Smooth muscle cell of the brain vasculature (primary cell): ENCODE measurements at regions not wholly inside any gene's neighbourhood (a gene's known extent, or its start where the extent isn't known, plus 50 kb on each side); places are given as distances from the start of the nearest gene placed in this dataset.
"Not testable (repeated sequence)": the region's sequence is repeated elsewhere in the genome, so short reads cannot be mapped to it uniquely, and the experiment has no call there.

ENCODE experiments used
- DNase-seq: peaks from one replicate; pipeline ENCODE4 v3.0.0-alpha.2; 2012; ENCODE audit warnings: low read depth, low spot score

DNA sequence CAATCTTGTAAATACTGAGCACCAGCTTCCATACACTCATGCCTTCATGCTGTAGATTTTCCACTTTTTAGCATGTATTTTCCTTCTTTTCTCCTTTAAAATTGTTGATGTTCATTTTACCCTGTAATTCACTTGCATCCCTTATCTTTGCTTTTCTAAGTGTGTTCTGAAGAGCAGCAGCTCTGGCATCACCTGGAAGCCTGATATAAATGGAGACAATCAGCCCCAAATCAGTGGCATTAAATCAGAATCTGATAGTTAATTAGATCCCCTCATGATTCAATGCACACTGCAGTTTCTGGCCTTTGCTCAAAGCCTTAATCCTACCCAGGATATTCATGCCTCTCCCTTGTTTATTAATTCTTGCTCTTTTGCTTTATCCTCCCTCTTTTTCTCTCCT, 942.4 kb downstream of the XPNPEP1 start:
- no peak for DNase-seq

DNA sequence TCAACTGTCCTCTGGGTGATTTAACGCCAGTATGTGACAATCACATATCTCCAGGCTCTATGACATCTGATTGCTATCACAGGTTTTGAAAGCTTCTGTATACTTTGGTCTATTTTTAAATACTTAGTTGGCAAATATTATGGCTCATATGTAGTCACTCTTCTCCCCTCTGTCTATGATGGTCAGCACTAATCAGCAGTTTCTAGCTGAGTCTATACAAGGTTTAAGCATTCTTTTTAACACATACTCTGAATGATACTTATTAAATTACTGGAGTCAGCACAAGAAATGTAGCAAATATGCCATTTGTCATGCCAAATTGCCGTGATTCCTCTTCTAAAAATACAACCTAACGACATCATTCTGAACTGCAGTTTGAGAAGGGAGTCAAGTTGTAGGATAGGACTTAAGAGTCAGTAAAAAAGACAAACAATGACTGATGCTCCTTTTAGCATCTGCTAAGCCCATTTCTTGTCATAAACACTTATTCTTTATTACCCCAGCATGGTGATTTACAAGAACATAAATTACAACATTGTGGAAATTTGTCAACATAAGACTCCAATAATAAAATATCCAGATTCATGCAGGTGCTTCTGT, 947.8 kb downstream of the XPNPEP1 start:
- DNase-seq = no peak

DNA sequence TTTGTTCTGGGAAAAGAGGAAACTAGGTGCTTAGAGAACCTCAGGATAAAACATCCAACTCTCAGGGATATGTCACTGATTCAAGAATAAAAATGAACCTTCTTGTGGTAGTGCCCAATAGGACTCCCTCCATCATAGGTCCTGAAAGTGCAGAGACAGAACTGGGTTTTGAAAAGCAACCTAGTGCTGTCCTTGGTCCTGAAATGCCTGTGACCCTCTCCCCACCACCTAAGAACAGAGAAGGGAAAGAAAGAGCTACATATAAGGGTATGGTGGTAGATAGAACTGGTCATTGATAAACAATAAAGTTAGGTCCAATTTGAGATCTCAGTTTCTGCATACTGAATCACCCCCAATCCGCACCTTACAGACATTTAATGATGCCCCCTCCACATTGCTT, 953.3 kb downstream of the XPNPEP1 start:
- no peak for DNase-seq

- no peak for DNase-seq
Measured at GRCh38 chr10:108966411-108966810, 956.9 kb downstream of the XPNPEP1 start.

- DNase-seq = no peak
Measured at GRCh38 chr10:108966005-108966404, 957.3 kb downstream of the XPNPEP1 start.

DNA sequence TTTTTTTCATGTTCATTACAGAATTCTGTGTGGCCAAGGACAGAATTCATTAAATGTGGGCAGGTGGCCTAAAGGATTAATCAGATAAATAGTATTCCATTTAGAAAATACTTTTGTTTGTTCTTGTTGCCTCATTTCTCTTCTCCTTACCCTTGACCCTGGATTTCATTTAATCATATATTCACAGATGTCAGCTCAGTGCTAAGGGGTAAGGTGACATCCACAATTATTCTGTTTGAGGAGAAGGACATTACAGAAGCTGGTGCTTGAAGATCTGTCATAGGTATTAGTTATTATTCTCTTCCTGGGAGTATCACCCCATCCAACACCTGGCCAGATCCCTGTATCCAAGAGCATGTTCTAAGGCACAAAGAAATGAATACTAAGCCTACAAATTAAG, 961.1 kb downstream of the XPNPEP1 start:
- no peak for DNase-seq

- DNase-seq = no peak
Measured at GRCh38 chr10:108957681-108958080, 965.6 kb downstream of the XPNPEP1 start.

DNA sequence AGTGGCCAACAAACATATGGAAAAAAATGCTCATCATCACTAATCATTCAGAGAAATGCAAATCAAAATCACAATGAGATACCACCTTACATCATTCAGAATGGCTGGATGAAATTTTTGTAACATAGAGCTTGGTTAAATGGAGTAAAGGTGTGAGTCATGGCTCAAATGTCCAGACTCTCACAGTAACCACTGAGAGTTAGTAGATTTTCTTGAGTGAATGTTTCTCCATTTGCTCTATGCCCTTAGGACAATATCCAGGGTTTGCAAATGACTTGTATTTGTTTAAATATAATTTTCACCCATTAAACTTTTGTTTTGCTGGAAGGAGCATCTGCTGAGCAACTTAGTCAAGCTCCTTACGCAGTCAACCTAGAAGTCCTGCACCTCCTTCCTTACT, 967.2 kb downstream of the XPNPEP1 start:
- DNase-seq = no peak

GRCh38 chr10:108920029-108920428, 1003.3 kb downstream of the XPNPEP1 start:
- DNase-seq = not testable (repeated sequence)

DNA sequence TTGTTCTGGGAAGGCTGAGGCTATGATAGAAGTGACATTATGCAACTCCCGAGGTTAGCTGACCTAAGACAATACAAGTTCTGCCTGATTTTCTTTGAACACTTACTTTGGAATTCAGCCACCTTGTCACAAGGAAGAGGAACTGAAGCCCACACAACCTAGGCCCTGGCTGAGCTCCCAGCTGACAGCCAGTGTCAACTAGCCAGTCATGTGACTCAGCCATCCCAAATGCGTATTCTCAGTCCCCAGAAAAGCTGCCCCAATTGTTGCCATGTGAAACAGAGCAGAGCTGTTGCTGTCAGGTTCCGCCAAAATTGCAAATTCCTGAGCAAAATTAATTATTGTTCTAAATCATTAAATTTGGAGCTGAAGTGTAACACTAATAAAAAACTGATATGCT, 1010.0 kb downstream of the XPNPEP1 start:
- DNase-seq = no peak

DNA sequence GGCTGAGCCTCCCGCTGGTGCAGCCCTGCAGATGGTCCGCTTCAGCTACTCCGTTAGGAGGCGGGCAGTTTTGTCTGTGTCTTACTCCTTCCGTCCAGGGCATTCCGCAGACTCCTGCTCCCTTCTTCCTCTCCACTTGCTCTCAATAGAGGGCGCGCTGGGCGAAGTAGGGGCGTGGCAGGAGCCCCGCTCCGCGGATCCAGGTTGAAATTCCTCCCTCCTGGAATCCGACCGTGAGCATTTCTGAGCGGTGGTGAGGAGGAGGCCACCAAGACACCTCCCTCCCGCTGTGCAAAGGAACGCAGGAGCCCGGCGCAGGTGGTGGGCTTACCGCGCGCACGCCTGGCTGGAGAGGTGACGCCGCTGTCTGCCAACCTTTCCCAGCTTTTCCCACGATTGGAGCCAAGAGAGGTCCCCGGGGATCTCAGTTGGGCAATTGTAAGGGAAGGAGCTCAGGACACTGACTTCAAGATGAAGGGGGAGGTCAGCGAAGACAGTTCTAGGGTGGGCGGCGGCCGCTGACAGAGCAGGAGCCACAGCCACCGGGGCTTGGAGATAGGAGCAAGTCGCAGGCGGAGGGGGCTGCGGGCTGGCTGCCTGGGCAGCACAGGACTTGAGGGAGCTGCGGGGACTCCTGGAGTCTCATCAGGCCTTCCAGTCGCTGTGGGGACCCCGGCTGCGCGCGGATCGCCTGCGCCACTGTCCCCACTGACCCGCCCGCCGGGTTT, 1011.3 kb downstream of the XPNPEP1 start:
- DNase-seq = no peak

DNA sequence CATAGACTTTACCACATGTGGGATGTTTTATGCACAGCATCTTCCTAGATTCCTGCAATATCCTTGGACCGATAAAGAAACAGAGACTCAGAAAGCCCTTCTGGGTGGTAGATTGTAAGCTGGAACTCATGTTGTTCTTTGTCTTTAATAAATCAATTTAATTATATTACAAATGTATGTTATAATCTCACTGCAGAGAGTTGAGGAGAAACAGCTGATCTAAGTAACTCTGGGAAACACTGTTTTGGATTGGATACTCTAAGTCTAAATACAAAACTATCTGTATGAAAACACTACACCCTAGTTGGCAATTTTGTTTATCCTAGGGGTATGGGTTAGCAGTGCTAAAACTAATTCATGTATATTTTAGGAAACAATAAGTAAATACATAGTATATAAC, 1015.2 kb downstream of the XPNPEP1 start:
- no peak for DNase-seq

DNA sequence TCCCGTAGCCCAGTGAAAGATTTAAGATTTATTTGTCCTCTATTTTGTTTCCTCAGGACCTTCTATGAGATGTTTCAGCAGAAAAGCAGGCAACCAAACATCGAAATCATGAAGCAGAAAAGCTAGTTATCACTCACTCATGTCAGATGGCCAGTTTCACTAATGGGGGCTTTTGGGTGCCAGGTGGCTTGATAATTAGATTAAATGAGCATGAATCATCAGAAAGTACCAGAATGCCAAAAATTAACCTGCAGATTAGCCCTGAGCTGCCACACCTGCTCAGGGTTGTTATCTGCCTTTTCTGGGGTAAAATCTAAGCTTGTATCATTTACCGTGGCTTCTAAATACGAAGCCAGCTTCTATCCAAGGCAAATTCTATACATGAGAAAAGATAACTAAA, 1017.5 kb downstream of the XPNPEP1 start:
- DNase-seq = no peak

- DNase-seq = no peak
Measured at GRCh38 chr10:108905171-108905570, 1018.1 kb downstream of the XPNPEP1 start.

DNA sequence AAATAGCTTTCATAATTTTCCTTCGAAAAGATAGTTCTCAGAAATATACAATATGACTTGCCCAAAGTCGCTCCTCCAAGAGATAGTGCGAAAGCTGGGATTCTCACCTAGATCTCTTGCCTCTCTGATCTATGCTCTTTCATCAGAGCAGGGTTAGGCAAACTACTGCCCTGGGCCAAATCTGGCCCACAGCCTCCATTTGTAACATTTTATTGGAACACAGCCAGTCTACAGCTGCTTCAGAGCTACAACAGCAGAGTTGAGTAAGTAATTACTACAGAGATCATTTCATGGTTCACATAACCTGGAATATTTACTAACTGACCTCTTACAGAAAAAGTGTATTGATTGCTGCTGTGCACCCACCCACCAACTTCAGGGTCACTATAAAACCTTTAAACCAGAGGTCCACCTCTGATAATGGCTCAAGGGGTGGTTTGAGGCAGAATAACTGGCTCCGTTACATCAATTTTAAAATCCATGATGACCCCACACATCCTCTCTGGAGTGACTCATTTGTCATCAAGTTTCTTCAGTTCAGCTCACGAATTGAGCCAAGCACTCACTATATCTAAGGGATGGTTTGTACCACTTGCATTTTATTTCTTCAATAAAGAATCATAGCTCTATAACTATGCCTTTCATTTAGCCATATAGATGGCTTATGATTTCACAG, 1019.0 kb downstream of the XPNPEP1 start:
- DNase-seq = no peak

- no peak for DNase-seq
Measured at GRCh38 chr10:108902619-108903285, 1020.6 kb downstream of the XPNPEP1 start.

GRCh38 chr10:108901781-108902618, 1021.3 kb downstream of the XPNPEP1 start:
- no peak for DNase-seq

DNA sequence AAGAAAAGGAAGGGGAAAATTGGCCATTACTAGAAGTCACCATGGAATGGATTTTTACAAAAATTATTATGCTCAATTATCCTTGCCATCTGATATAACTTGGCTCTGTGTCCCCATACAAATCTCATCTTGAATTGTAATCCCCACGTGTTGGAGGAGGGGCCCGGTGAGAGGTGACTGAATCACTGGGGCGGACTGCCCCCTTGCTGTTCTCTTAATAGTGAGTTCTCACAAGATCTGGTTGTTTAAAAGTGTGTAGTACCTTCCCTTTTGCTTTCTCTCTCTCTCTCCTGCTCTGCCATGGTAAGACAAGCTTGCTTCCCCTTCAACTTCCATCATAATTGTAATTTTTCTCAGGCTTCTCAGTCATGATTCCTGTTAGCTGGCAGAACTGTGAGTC, 1023.6 kb downstream of the XPNPEP1 start:
- DNase-seq = no peak

DNA sequence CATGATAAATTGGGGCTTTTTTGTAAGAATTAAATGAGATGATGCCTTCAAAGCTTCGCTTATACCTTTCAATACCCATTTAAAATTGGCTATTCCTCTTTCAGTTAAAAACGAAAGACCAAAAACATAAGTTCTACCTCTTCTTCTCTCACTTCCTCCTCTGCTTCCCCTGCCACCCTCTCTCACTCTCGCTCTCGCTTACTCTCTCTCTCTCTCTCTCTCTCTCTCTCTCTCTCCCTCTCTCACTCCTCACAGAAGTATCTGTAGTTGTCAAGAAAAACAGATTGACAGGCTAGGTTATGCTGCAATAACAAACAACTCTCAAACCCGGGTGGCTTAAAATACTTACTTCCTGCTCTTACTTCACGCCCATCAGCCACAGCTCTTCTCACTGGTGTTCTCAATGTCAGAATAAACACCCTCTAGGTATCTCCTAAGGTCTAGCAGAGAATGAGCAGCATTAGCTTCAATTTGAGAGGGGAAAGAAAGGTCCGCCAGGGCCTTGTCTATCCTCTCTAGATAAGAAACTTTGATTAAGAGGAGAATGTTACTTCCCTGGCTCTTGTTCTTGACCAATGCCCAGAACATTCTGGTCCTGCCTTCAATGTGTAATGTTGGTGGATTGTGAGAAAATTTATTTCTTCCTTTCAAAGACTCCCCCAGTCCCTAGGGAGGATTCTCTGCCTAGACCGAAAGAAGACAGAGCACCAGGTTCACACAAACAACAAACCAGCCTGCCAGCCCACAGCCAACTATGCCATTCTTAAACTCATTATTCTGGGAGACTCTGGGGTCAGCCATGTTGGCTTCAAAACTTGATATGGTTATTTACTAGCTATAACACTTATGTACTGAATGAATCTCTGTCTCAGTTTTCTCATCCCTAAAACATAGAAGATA, 1028.7 kb downstream of the XPNPEP1 start:
- no peak for DNase-seq

DNA sequence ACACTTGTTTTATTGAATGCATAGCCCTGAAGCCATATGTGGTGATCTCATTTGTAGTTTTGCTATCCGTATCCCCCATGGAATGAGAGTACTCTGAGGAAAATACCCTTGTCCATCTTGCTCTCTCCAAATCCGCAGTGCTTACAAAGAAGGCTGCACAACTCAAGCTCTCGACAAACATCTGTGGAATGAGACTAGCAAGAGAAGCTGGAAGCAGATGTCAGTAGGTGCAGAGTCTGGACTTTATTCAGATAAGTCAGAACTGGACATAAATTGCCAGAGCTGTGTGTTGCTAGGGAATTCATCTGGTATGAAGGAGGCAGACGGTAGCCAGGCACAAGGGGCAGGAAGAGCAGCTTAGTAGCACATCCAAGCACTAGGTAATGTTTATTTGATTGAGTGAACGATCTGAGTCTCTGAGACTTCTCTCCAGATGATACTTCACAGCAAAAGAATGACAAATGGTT, 1046.2 kb downstream of the XPNPEP1 start:
- DNase-seq = no peak
